Stomach (tissue), 8 donors: ENCODE measurements at regions not wholly inside any gene's neighbourhood (a gene's known extent, or its start where the extent isn't known, plus 50 kb on each side); places are given as distances from the start of the nearest gene placed in this dataset.
A peak's percentile ranks its signal among the peaks of the same experiment; 100 is the strongest.

ENCODE experiments used
- DNase-seq, 2 donors: peaks; one replicate each; pipeline versions ENCODE4 v3.0.0 to v3.0.0-alpha.2; 2013 to 2019
- H3K27ac ChIP-seq, 5 donors: fragments of 200-600 bp in 4 of 5; sonication (generic) in 4 of 5; one replicate each; pipeline ENCODE4 v1.5.1; 2013 to 2019; ENCODE audit warnings: mild to moderate bottlenecking in 1 of 5, moderate library complexity in 1 of 5
- H3K27me3 ChIP-seq, 3 donors: fragments of 200-600 bp; sonication (generic); one replicate each; pipeline ENCODE4 v1.5.1; 2017 to 2019; ENCODE audit warnings: mixed run types in 1 of 3
- H3K36me3 ChIP-seq, 4 donors: fragments of 200-600 bp; sonication (generic); 1 replicate in 3 of 4; 2 replicates in 1 of 4; pipeline ENCODE4 v1.5.1; 2016 to 2019
- H3K4me1 ChIP-seq, 4 donors: fragments of 200-600 bp; sonication (generic); one replicate each; pipeline ENCODE4 v1.5.1; 2016 to 2019
- H3K4me3 ChIP-seq, 4 donors: fragments of 200-600 bp; sonication (generic) in 3 of 4; one replicate each; pipeline ENCODE4 v1.5.1; 2016 to 2019; ENCODE audit warnings: mild to moderate bottlenecking in 1 of 4
- H3K9me3 ChIP-seq, 4 donors: fragments of 200-600 bp; sonication (generic); one replicate each; pipeline ENCODE4 v1.5.1; 2016 to 2019
- CTCF ChIP-seq, 7 experiments: fragments of 450-650 bp in 4 of 7; fragments of 200-600 bp in 3 of 7; sonication (generic) in 3 of 7; IDR thresholded peaks; one replicate each; pipeline ENCODE4 v1.5.1; 2016 to 2019; ENCODE audit warnings: antibody characterized with exemption in 7 of 7, control low read depth in 2 of 7, mild to moderate bottlenecking in 1 of 7
- EP300 ChIP-seq: sonication (generic); formaldehyde crosslinking; IDR thresholded peaks from one replicate; pipeline ENCODE4 v1.6.1; 2017; ENCODE audit warnings: antibody characterized with exemption
- POLR2A ChIP-seq, 4 donors: fragments of 450-650 bp; IDR thresholded peaks; one replicate each; pipeline ENCODE4 v1.6.1; 2016; ENCODE audit warnings: antibody characterized with exemption in 4 of 4, control low read depth in 2 of 4, mild to moderate bottlenecking in 1 of 4, moderate library complexity in 1 of 4
- POLR2AphosphoS5 ChIP-seq, 3 donors: sonication (generic); formaldehyde crosslinking; IDR thresholded peaks; one replicate each; pipeline ENCODE4 v1.6.1; 2016; ENCODE audit warnings: antibody characterized with exemption in 3 of 3
- WGBS, 5 donors: extraction: QIAGEN DNeasy Blood & Tissue Kit in 3 of 5; methylation state at CpG; one replicate each; pipeline versions ENCODE4 v1.1.5 to v1.1.7; 2013 to 2018; 5-methylcytosine and 5-hydroxymethylcytosine counted together
- intact Hi-C: fragments of 100-400 bp; cut with DNase I; formaldehyde crosslinking; loops from one replicate; pipeline ENCODE4 v1.15.1; 2023; ENCODE audit warnings: low total_unique reads
- donor health status: healthy with polysubstance abuse.
- donor health status: Bipolar disorder and iron deficiency.
- donor health status: healthy.

- DNase-seq: peak in 1 of 2 donors; percentile 34
- TF ChIP-seq POLR2AphosphoS5 (IDR thresholded peaks at IDR 0.05): no peak
- TF ChIP-seq EP300: no peak
- no peak for TF ChIP-seq CTCF (IDR thresholded peaks at IDR 0.05)
- TF ChIP-seq POLR2A (IDR thresholded peaks at IDR 0.05): no peak
- intact Hi-C loops: no loop called here
- 77 to 87% (median 82%) methylated on average over 13 to 15 of the region's 15 CpGs for WGBS, 5 donors
- Histone ChIP-seq H3K4me3 (no peak overlapping the region), H3K27me3 (no peaks in the 10 kb centered on the region), H3K9me3 (peaks cover 0 to 21% (median 17%) of the 10 kb centered on the region in 4 donors), H3K4me1 (peaks cover 0 to 7% (median 7%) of the 10 kb centered on the region in 4 donors), H3K27ac (no peak overlapping the region), H3K36me3 (no peaks in the 10 kb centered on the region)
These were observed 107.3 kb upstream of the HS6ST1 start for GRCh38 chr2:128425731-128426620.

GRCh38 chr2:128427413-128427755, 108.7 kb upstream of the HS6ST1 start:
- no peak for TF ChIP-seq CTCF (IDR thresholded peaks at IDR 0.05)
- no peak for TF ChIP-seq POLR2AphosphoS5 (IDR thresholded peaks at IDR 0.05)
- no peak for TF ChIP-seq POLR2A (IDR thresholded peaks at IDR 0.05)
- TF ChIP-seq EP300: no peak

GRCh38 chr2:128428415-128428814, 109.7 kb upstream of the HS6ST1 start:
- intact Hi-C loops: no loop called here
- Histone ChIP-seq H3K27ac (no peak overlapping the region), H3K9me3 (peaks cover 0 to 15% (median 8%) of the 10 kb centered on the region in 4 donors), H3K4me3 (no peak overlapping the region), H3K36me3 (no peaks in the 10 kb centered on the region), H3K4me1 (peaks cover 0 to 7% (median 7%) of the 10 kb centered on the region in 4 donors), H3K27me3 (no peaks in the 10 kb centered on the region)
- DNase-seq: no peak
- TF ChIP-seq POLR2A (IDR thresholded peaks at IDR 0.05): no peak
- no peak for TF ChIP-seq CTCF (IDR thresholded peaks at IDR 0.05)
- 44 to 67% (median 62%) methylated on average over 3 of the region's 3 CpGs for WGBS, 5 donors

More at GRCh38 chr2:128427413-128427755, 108.7 kb upstream of the HS6ST1 start:
- 76 to 86% (median 86%) methylated on average over 5 of the region's 5 CpGs for WGBS, 5 donors
- Histone ChIP-seq H3K4me1 (peaks cover 0 to 7% (median 7%) of the 10 kb centered on the region in 4 donors), H3K27ac (no peak overlapping the region), H3K36me3 (no peaks in the 10 kb centered on the region), H3K27me3 (no peaks in the 10 kb centered on the region), H3K9me3 (peaks cover 0 to 15% (median 12%) of the 10 kb centered on the region in 4 donors), H3K4me3 (no peak overlapping the region)
- DNase-seq: no peak
- intact Hi-C loops: no loop called here

GRCh38 chr2:128432423-128432822, 113.8 kb upstream of the HS6ST1 start:
- WGBS, 5 donors: 78 to 81% (median 81%) methylated on average over 4 of the region's 4 CpGs
- intact Hi-C loops: no loop called here
- H3K27ac ChIP-seq: no peak overlapping the region

More at GRCh38 chr2:128432423-128432822, 113.8 kb upstream of the HS6ST1 start:
- TF ChIP-seq EP300 (no peak), CTCF (IDR thresholded peaks at IDR 0.05) (no peak), POLR2AphosphoS5 (IDR thresholded peaks at IDR 0.05) (no peak), POLR2A (IDR thresholded peaks at IDR 0.05) (no peak)
- Histone ChIP-seq H3K4me3 (no peak overlapping the region), H3K36me3 (no peaks in the 10 kb centered on the region), H3K4me1 (no peaks in the 10 kb centered on the region), H3K9me3 (peaks cover 0 to 15% (median 8%) of the 10 kb centered on the region in 4 donors), H3K27me3 (peaks cover 0 to 6% (median 0%) of the 10 kb centered on the region in 3 donors)
- no peak for DNase-seq
